Fibroblast of skin of right biceps (primary cell): ENCODE measurements at regions not wholly inside any gene's neighbourhood (a gene's known extent, or its start where the extent isn't known, plus 50 kb on each side); places are given as distances from the start of the nearest gene placed in this dataset.
"Not testable (repeated sequence)": the region's sequence is repeated elsewhere in the genome, so short reads cannot be mapped to it uniquely, and the experiment has no call there.

Experiments used
- DNase-seq: peaks from one replicate; pipeline ENCODE4 v3.0.0-alpha.2; 2013

DNA sequence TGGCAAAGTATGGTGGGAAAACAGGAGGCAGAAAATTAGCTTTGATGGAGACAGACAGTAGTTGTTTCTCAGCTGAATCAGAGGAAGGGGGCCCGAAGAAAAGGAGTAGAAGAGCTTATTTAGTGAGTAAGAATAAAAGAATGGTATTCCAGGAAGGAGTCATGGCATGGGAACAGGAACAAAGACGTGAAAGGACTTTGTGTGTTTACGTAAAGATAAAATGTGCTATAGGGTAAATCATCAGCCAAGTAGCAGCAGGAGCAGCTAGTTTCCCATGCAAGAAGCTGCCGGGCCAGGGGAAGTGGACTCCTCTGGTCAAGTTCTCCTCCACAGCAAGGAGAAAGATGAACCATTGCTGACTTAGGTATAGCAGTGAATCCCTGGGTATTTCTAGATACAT is 454.5 kb downstream of the HINT1 start:
- peak; percentile 88 for DNase-seq

DNA sequence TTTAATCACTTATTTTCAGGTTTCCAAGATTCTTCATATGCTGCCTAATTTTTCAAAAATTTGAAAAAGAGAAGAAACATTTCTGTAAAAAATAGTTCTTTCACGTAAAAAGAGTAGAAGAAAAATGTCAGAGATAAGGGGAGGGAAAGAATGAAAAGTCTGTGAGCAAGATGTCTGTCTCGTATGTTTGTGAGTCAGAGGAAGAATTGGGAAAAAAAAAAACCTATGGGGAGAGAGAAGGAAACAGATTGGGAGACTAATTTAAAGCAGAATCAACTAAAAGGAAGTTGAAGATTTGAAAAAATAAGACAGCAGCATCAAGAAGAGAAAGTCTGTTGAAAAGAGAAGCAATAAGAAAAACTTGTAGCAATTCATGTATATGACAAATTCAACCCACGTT is 456.3 kb downstream of the HINT1 start:
- DNase-seq, result peak; percentile 55

DNA sequence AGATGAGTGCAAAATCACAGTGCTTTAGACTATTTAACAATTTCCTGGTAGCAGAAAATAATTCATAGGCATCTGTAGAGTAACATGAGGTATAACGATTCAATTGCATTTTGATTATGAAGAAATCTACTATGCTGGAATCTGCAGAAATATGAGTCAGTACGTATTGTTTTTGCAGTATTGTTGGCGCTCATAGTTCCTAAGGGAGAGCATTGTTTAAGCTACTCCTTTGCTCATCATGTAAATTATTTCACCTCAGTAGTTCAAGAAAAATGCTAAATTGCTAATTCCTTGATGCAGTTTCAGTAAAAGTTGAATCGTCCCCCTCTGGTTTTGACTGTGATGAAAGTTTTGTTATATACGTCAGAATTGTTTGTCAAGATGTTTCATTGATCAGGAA is 458.4 kb downstream of the HINT1 start:
- peak; percentile 31 for DNase-seq

DNA sequence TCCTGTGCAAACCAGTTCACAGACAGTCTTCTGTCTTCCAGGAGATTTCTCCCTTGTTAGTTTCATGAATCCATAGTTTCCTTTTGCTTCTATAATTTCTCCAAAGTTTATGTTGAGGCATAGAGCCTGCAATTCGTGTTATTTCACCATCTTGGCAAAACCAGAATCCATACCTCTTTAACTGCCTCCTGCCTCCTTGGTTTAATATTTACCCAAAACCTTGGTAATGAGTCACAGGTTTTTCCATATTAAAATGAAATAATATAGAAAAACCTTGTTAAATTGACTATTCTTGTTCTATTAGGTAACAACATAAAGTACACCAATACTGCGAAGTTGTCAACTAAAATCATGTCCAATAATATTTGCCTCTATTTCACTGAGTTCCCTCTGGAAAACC is 459.7 kb downstream of the HINT1 start:
- DNase-seq, result no peak

DNA sequence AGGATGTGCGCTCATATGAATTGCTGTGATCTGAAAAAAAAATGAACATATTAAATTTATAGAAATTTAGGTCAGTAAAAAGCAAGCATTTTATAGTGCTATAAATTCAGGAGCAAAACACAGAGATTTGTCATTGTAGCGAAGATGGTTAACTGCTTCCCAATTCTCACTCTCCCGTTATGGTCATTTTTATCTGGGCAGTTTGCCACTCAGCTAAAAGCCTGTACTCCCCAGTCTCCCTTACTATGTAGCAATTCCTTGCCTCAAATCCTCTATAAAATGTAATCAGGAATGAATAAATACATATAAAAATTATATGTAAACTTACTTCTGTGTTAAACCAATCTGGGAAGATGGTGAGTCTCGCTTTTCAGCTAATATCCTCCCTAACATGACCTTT is 471.5 kb downstream of the HINT1 start:
- DNase-seq, result no peak

DNA sequence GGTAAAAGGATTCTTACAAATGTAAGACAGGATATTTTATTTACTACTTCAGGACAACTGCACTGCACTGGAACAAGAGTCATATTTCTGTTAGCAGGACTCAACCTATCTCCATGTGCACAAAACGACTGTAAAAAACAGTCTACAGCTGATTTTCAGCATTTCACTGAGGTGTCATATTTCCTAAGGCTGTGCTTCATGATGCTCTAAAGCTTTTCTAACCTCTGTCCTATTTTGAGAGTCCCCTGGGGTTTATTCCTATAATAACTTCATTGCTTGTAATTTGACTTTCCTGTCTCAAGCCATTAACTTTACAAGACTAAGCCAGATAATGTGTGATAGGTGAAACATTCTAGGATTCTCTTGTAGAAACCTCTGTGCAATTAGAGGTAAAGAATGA is 472.3 kb downstream of the HINT1 start:
- peak; percentile 48 for DNase-seq

DNA sequence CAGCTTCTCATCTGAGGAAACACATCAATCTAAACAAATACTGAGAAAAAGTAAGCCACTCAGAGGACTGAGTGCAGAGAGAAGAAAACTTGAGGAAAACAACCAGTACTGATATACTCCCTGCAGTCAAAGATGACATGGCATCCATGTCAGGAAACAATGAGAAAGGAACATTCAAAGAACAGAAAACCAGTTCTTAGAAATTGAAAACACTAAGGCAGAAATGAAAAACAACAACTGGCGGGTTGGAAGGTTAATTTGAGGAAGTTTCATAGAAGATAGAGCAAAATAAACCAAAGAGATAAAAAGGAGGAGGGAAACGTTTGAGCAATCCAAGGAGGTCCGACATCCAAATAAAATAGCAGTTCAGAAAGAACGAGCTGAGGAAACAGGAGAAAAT is 475.2 kb downstream of the HINT1 start:
- no peak for DNase-seq

DNA sequence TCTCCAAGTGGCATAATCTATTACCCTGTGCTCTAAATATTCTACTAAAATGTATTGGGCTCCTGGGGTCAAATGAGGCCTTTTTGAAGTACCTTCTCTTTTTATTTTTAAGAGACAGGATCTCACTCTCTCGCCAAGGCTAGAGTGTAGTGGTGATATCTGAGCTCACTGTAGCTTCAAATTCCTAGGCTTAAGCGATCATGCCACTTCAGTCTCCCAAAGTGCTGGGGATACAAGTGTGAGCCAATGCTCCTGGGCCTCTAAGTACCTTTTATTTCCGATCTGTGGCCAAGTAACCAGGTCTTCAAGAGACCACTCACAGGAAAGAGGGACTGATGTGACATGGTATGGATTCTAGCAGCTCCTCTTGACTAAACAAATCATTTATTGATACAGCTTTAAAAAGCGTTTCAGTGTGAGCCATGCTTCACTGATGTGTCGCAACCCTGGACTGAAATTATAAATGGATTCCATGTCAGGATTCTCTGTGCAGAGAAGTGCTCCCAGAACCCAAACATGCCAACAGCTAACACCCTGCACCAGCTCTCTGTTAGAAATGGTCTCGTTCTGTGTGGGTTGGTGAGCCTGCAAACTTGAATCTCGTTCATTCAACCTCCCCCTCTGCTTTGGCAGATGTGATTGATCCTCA is 477.8 kb downstream of the HINT1 start:
- DNase-seq, result no peak

DNA sequence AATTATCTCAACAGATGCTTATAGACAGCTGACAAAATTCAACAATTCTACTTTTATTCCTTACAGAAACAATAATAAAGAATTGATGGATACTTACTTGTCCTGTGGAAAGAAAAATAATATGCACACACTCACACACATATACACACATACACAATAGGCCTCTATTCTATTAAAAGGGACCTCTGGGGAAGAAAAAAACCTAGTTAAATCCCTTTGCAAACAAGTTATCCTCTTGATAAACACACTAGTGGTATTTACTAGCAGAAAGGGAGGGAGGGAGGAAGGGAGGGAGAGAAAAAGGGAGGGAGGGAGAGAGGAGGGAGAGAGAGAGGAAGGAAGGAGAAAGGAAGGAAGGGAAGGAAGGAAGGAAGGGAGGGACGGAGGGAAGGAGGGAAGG is 486.4 kb downstream of the HINT1 start:
- no peak for DNase-seq

DNA sequence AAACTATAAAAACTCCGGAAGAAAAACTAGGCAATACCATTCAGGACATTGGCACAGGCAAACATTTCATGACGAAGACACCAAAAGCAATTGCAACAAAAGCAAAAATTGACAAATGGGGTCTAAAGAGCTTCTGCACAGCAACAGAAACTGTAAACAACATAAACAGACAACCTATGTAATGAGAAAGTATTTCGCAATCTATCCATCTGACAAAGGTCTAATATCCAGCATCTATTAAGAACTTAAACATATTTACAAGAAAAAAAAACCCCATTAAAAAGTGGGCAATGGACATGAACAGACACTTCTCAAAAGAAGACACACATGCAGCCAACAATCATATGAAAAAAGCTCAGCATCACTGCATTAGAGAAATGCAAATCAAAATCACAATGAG is 498.6 kb downstream of the HINT1 start:
- DNase-seq, result no peak

DNA sequence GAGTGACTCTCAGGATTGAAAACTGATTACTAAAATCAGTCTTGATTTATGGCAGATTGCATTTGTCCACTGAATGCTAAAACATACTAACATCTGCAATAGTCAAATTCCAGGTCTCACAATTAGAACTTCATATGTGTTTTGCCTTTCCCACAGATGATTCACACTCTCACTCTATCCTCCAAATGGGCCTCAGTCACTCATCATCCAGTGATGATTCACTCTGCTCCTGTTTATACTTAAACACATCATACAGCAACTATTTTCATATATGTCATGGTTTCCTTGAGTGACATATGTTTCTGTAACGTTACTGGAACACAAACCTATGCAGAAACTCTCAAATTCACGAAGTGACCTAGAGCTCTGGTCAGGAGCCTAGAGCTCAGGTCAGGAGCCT is 512.9 kb downstream of the HINT1 start:
- peak; percentile 93 for DNase-seq

DNA sequence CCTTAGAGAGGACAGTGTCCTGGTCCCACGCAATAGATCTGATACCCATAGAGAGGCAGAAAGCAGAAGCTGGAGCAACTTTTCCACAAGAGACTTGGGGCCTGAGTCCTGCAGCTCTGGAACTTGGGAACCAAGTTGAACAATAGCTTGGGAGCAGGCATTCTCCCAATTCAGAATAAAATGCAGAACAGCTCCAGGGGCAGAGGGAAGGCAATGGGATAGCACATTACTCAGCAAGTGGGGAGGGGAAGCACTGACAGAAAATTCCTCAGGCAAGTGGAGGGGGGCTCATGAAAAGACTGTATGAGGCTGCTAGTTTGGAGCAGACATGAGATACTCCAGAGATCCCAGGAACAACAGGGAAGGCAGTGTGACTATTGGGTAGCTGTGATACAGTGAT is 513.6 kb downstream of the HINT1 start:
- DNase-seq, result peak; percentile 8

DNA sequence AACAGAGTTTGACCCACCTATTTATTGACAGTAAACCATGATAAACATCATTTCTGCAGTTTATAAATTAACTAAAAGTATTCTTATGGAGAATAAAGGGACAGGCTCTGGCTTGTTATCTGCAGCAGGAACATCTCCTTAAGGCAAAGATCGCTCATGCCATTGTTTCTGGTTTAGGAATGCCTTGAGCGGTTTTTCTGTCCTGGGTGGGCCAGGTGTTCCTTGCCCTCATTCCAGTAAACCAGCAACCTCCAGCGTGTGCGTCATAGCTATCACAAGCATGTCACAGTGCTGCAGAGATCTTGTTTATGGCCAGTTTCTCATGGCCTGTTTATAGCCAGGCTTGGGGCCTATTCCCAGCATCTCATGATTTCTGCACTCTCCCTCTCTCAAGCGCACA is 521.7 kb downstream of the HINT1 start:
- no peak for DNase-seq

DNA sequence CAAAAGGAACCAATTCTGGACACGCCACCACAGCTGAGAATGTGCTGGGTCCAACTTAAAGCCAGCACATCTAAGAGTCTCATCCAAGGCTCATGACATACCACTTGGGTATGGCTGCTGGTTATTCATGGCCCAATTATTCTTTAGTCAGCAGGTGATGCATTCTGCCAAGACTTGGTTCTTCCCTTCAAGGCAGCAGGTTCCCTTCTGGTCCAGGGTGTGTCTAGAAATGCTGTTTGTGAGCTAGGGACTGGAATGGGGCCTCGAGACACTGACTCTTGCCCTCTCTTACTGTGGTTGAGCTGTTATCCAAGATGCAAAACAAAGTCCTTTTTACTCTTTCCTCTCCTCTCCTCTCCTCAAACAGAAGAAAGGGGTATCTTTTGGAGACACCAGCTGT is 522.6 kb downstream of the HINT1 start:
- no peak for DNase-seq

DNA sequence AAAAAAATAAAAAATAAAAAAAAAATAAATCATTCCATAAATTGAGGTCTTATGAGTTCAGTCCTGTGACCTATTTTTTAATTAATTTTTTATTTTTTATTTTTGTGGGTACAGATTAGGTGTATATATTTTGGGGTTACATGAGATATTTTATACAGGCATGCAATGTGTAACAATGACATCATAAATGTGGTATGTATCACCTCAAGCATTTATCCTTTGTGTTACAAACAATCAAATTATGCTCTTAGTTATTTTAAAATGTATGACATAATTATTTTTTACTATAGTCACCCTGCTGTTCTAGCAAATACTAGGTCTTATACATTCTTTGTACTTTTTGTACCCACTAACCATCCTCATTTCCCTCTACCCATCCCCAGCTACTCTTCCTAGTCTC is 537.9 kb downstream of the HINT1 start:
- no peak for DNase-seq

DNA sequence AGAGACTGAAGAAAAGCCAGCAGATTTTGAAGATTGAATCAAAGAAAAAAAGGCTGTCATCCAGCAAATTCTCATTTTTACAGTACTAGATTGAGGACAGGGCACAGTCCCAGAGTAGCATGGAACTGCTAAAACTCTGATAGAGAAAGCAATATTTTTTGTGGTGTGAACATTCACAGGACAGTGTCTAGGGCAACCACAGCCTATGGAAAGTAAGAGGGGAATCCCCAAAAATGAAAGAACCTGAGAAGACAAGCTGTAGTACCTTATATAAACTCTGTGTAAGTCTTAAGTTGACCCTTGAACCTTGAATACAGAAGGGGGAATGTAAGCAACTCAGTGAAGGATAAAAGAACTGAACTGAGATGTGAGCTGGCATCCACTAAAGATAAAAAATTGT is 540.3 kb downstream of the HINT1 start:
- no peak for DNase-seq

DNA sequence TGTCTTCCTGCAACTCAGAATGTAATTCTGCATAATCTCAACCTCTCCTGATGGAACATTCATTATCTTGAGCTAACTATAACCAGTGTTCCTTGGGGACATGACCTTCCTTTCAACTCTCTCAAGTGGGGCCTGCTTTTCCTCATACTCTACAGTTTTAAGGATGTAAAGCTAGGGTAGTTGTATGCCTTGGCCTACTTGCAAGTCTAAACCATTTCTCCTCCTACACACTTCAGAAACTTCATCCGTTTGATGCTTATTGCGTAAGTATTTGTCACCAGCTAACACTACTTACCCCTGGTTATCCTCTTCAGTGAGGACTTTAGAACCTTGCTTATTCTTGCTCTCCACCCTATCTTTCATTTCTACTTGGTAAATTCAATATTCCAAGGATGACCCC is 548.9 kb downstream of the HINT1 start:
- DNase-seq, result peak; percentile 1

DNA sequence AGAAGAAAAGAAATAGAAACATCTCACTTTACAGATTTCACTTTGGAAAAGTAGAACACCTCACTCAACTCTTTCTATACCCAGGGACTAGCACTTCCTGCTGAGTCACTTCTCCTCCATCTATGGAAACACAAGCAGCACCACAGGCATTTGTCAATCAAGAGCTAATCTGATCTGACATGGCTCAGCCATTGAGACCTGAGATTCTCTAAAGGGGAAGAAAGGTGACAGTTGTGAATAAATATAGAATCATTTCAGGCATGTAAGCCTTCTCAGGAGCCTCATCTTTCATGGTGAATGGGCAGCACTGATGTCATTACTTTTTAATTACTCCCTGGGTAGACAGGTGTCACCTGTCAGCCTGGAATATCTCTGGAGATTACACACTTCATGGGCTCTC is 559.8 kb downstream of the HINT1 start:
- DNase-seq, result no peak

DNA sequence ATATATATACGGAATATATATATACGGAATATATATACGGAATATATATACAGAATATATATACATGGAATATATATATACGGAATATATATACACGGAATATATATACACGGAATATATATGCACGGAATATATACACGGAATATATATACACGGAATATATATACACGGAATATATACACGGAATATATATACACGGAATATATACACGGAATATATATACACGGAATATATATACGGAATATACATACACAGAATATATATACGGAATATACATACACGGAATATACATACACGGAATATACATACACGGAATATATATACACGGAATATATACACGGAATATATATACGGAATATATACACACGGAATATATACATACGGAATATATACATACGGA is 568.4 kb downstream of the HINT1 start:
- DNase-seq, result not testable (repeated sequence)

DNA sequence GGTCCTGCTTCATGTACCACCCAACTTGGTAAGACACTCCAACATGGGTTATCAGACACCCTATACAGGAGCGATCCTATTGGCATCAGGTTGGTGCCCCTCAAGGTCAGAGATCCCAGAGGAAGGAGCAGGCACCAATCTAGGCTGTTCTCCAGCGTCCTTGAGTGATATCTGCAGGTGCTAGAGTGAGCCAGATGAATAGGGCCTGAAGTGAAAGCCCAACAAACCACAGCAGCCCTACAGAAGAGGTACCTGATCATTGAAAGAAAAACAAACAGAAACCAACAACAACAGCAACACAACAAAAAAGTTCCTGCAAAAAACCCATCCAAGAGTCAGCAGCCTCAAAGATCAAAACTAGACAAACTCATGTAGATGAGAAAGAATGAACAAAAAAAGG is 584.8 kb downstream of the HINT1 start:
- DNase-seq, result no peak

DNA sequence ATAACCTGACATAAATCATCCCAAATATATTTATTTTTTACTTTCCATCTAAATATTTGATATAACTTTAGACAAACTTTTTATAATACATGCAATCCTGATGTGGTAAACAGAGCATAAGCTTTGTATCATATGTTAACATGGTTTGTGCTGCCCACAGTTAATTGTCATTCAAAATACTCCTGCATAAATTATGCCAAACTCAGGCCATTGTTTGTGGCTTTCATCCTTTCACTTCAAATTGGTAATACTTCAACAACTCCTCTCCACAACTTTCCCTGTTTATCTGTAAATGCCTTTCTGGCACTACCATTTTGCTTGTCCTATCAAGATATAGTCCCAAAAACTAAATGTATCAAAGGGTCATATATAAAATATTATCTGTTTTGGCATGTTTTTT is 586.7 kb downstream of the HINT1 start:
- DNase-seq, result no peak

DNA sequence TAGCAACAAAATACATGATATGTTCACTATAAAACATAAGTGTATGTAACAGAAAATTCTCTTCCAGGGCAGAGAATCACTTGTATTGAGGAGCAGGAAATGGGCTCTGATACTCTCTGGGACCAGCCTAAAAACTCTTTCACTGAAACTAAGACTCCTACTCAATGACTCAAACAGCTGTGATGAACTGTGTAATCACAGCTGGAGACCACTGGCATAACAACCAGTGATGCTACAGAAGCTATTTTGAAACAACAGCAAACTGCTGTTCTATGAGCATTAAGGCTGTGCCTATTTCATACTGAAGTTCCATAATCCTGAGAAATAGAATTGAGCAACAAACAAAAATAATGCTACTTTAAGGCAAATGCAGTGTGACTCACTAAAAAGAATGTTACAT is 594.0 kb downstream of the HINT1 start:
- peak; percentile 6 for DNase-seq

DNA sequence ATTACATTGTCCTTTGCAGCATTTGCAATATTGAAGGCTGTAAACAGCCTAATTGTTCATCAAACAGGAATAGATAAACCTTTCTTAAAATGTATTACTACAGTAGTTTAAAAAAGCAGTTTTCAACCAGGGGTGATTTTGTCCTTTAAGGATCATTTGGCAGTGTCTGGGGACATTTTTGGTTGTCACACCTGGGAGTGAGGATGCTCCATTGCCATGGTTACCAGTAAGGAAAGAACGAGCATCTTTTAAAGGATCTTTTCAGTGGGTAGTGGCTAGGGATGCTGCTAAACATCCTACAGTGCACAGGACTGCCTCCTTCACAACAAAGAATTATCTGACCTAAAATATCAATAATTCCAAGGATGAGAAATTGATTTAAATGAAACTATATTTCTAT is 596.3 kb downstream of the HINT1 start:
- no peak for DNase-seq

DNA sequence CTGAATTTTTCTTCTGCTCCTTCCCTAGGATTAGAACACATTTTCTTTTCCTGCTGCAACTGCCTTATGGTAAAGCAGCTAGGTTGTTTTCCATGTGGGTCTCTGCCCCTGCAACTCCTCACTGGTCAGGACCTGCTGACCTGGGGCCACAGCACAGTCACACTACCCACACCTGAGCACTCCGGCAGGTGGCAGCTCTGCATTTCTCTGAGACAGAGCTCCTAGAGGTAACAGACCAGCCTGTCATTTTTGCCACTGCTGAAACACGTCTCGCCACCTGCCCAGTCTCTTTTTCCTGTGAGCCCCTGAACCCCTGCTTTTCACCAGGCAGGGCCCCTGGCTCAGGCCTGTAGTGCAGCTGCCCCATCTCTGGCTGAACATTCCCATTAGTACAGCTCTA is 609.6 kb downstream of the HINT1 start:
- DNase-seq, result no peak

DNA sequence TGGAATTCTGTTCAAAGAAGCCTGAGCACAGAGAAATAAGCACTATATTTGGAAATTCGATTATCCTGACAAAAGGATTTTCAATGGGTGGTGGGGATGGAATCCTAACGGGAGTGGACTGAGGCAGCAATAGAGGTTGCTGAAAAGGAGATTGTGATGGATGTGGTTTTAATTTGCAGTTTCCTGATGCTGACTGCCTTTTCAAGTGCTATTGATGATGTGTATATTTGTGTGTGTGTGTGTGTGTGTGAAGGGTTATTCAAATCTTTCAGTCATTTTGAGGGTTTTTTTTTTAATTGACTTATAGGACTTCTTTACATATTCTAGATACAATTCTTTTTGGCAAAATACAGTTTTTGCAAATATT is 614.5 kb downstream of the HINT1 start:
- peak; percentile 42 for DNase-seq
